ENCODE measurements at regions not wholly inside any gene's neighbourhood (a gene's known extent, or its start where the extent isn't known, plus 50 kb on each side); places are given as distances from the start of the nearest gene placed in this dataset.
A peak's percentile ranks its signal among the peaks of the same experiment; 100 is the strongest.
"Not testable (repeated sequence)": the region's sequence is repeated elsewhere in the genome, so short reads cannot be mapped to it uniquely, and the experiment has no call there.

GRCh38 chr10:38403347-38404117, 309.4 kb downstream of the ZNF37A start:
- H3K4me3 ChIP-seq (ENCODE audit: low read depth, low read length) = peak overlapping the region; percentile 51

GRCh38 chr10:38423634-38424033, 329.5 kb downstream of the ZNF37A start:
- H3K4me3 ChIP-seq (ENCODE audit: low read depth, low read length) = not testable (repeated sequence)

GRCh38 chr10:38430242-38430641, 336.1 kb downstream of the ZNF37A start:
- H3K4me3 ChIP-seq (ENCODE audit: low read depth, low read length) = not testable (repeated sequence)

- not testable (repeated sequence) for H3K4me3 ChIP-seq (ENCODE audit: low read depth, low read length)
Observed at GRCh38 chr10:38437359-38437758, 343.2 kb downstream of the ZNF37A start.

- H3K4me3 ChIP-seq (ENCODE audit: low read depth, low read length) = not testable (repeated sequence)
Observed at GRCh38 chr10:38448614-38449355, 354.6 kb downstream of the ZNF37A start.

GRCh38 chr10:38449618-38450017, 355.5 kb downstream of the ZNF37A start:
- H3K4me3 ChIP-seq (ENCODE audit: low read depth, low read length) = not testable (repeated sequence)

GRCh38 chr10:38450372-38451057, 356.4 kb downstream of the ZNF37A start:
- not testable (repeated sequence) for H3K4me3 ChIP-seq (ENCODE audit: low read depth, low read length)

- not testable (repeated sequence) for H3K4me3 ChIP-seq (ENCODE audit: low read depth, low read length)
Observed at GRCh38 chr10:38451306-38451967, 357.3 kb downstream of the ZNF37A start.
